ENCODE measurements at regions not wholly inside any gene's neighbourhood (a gene's known extent, or its start where the extent isn't known, plus 50 kb on each side); places are given as distances from the start of the nearest gene placed in this dataset.

DNA sequence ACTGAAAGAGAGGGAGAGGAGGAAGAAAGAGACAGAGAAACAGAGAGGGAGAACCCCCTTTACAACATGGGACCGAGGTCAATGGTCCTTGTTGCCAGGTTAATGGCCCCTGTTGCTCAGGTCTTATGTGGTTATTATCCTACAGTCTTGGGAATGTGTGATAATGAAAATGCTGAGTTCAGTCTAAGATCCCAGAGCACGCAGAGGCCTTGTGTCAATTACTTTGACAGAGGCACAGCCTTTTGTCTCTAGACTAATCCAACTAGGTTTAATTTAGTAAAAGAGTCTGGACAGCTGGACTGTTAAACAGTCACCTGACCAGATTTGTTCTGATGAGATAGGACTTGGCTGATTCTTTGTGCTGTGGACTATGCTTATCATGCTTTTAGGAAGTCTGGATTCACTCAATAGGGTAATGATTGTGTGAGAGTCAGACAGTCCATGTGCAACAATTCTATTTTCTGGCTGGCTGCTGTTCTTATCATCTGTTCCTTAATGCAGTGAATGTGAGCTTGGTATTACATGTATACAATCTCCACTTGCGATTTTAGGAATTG is 157.4 kb upstream of the MAGI2 start:
- no peak for TF ChIP-seq MYC (IDR thresholded peaks at IDR 0.05; ENCODE audit: low read depth, low read length)
- TF ChIP-seq POLR2A (IDR thresholded peaks at IDR 0.05; ENCODE audit: low read depth, low read length): no peak
- no peak for TF ChIP-seq POLR2AphosphoS5 (IDR thresholded peaks at IDR 0.05; ENCODE audit: insufficient read depth, low read depth, low read length)
- TF ChIP-seq GATA2 (IDR thresholded peaks at IDR 0.05; ENCODE audit: insufficient read depth, insufficient read length, low read depth, low read length): no peak
- TF ChIP-seq JUN (IDR thresholded peaks at IDR 0.05; ENCODE audit: borderline replicate concordance, insufficient read depth, insufficient read length, low read depth): no peak
- TF ChIP-seq CTCF (IDR thresholded peaks at IDR 0.05; ENCODE audit: extremely low read depth in 1 of 2, insufficient read depth in 1 of 2, low read depth in 1 of 2, low read length in 2 of 2): no peak
- no peak for TF ChIP-seq FOS (IDR thresholded peaks at IDR 0.05; ENCODE audit: borderline replicate concordance, insufficient read depth, low read length)
- TF ChIP-seq, protein P1, sequence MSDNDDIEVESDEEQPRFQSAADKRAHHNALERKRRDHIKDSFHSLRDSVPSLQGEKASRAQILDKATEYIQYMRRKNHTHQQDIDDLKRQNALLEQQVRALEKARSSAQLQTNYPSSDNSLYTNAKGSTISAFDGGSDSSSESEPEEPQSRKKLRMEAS (IDR thresholded peaks at IDR 0.05; ENCODE audit: insufficient read depth, insufficient read length): no peak
- TF ChIP-seq EZH2 (IDR thresholded peaks at IDR 0.05; ENCODE audit: borderline replicate concordance, low read depth, low read length, severe bottlenecking): no peak
- Histone ChIP-seq H3K27me3 (ENCODE audit: control insufficient read depth in 2 of 2, insufficient read depth in 2 of 2, low read length in 2 of 2) (no peaks in the 10 kb centered on the region), H2AFZ (ENCODE audit: low read depth, low read length) (no peak overlapping the region), H3K27ac (ENCODE audit: insufficient read depth, low read depth, low read length) (no peak overlapping the region), H3K4me2 (ENCODE audit: insufficient read depth, low read length) (no peak overlapping the region), H3K9ac (replicated peaks; ENCODE audit: extremely low read depth, insufficient read depth, low read length) (no peak overlapping the region), H3K79me2 (ENCODE audit: control insufficient read depth, insufficient read depth, low read length) (no peaks in the 10 kb centered on the region), H3K9me3 (replicated peaks; ENCODE audit: control insufficient read depth, insufficient read depth, low read length) (no peaks in the 10 kb centered on the region), H3K36me3 (ENCODE audit: control insufficient read depth in 2 of 2, extremely low read depth in 1 of 2, insufficient read depth in 2 of 2, low read length in 2 of 2) (no peaks in the 10 kb centered on the region), H4K20me1 (replicated peaks; ENCODE audit: control insufficient read depth, extremely low read depth, insufficient read depth, low read length) (no peaks in the 10 kb centered on the region), H3K4me3 (replicated peaks in 1 of 3; ENCODE audit: insufficient read depth in 1 of 3, low read depth in 1 of 3, low read length in 3 of 3) (no peak overlapping the region), H3K9me1 (replicated peaks; ENCODE audit: control insufficient read depth, extremely low read depth, insufficient read depth, low read length) (no peaks in the 10 kb centered on the region), H3K4me1 (ENCODE audit: control insufficient read depth, extremely low read depth, insufficient read depth, low read length) (no peaks in the 10 kb centered on the region)
- POLR2A ChIA-PET: no interaction called here
- FAIRE-seq (no peak), DNase-seq (ENCODE audit: low read depth, low spot score) (no peak)
- dilution Hi-C loops (cut with MboI; ENCODE audit: extremely low pct_ligation_motif_present, low sequenced_read_pairs): no loop called here
- intact Hi-C loops (cut with micrococcal nuclease): no loop called here
- no TSS peak for BruUV-seq (replicated peaks)
- CTCF ChIA-PET: no interaction called here

All from endothelial cell of umbilical vein (primary cell).